ENCODE measurements at regions not wholly inside any gene's neighbourhood (a gene's known extent, or its start where the extent isn't known, plus 50 kb on each side); places are given as distances from the start of the nearest gene placed in this dataset.

GRCh38 chr13:83496501-83496900 lies 385.8 kb downstream of the SLITRK1 start:
- TF ChIP-seq CTCF (IDR thresholded peaks at IDR 0.05; ENCODE audit: low read depth, low read length, missing input control) (no peak), REST (IDR thresholded peaks at IDR 0.05) (no peak)
